GM18511 (cell line): ENCODE measurements at regions not wholly inside any gene's neighbourhood (a gene's known extent, or its start where the extent isn't known, plus 50 kb on each side); places are given as distances from the start of the nearest gene placed in this dataset.

Experiments used
- ATAC-seq: cut with Tn5 transposase; IDR thresholded peaks from one replicate; pipeline ENCODE4 v1.9.1; 2021; ENCODE audit warnings: mild to moderate bottlenecking, moderate library complexity; ENCODE audit not compliant: unreplicated experiment

- no peak for ATAC-seq
Measured at GRCh38 chr11:128407962-128408361, 179.4 kb downstream of the ETS1 start.

- peak; percentile 61 for ATAC-seq
Measured at GRCh38 chr11:128405714-128406662, 181.4 kb downstream of the ETS1 start.

- no peak for ATAC-seq
Measured at GRCh38 chr11:128405112-128405511, 182.2 kb downstream of the ETS1 start.

- no peak for ATAC-seq
Measured at GRCh38 chr11:128404437-128404836, 182.9 kb downstream of the ETS1 start.

- ATAC-seq: no peak
Measured at GRCh38 chr11:128400382-128401203, 186.8 kb downstream of the ETS1 start.

GRCh38 chr11:128399251-128400121 lies 187.9 kb downstream of the ETS1 start:
- peak; percentile 84 for ATAC-seq

- peak; percentile 47 for ATAC-seq
Measured at GRCh38 chr11:128398517-128399250, 188.7 kb downstream of the ETS1 start.

GRCh38 chr11:128397362-128397761 lies 190.0 kb downstream of the ETS1 start:
- no peak for ATAC-seq

GRCh38 chr11:128394431-128395089 lies 192.8 kb downstream of the ETS1 start:
- ATAC-seq: no peak

- ATAC-seq: no peak
Measured at GRCh38 chr11:128392259-128392658, 195.1 kb downstream of the ETS1 start.

GRCh38 chr11:128391811-128392210 lies 195.5 kb downstream of the ETS1 start:
- ATAC-seq: no peak

- ATAC-seq: no peak
Measured at GRCh38 chr11:128390246-128390645, 197.1 kb downstream of the ETS1 start.

- no peak for ATAC-seq
Measured at GRCh38 chr11:128389461-128389976, 197.8 kb downstream of the ETS1 start.

GRCh38 chr11:128388206-128388815 lies 199.0 kb downstream of the ETS1 start:
- ATAC-seq: no peak

GRCh38 chr11:128379587-128380580 lies 207.5 kb downstream of the ETS1 start:
- no peak for ATAC-seq

GRCh38 chr11:128375961-128376360 lies 211.4 kb downstream of the ETS1 start:
- ATAC-seq: no peak

- ATAC-seq: no peak
Measured at GRCh38 chr11:128374026-128374425, 213.3 kb downstream of the ETS1 start.

GRCh38 chr11:128372977-128373376 lies 214.4 kb downstream of the ETS1 start:
- no peak for ATAC-seq
